ENCODE measurements at regions not wholly inside any gene's neighbourhood (a gene's known extent, or its start where the extent isn't known, plus 50 kb on each side); places are given as distances from the start of the nearest gene placed in this dataset.

GRCh38 chr20:52708137-52708536, 264.0 kb upstream of the TSHZ2 start:
- DNase-seq = no peak

GRCh38 chr20:52704553-52704952, 267.6 kb upstream of the TSHZ2 start:
- no peak for DNase-seq

GRCh38 chr20:52688345-52688744, 283.8 kb upstream of the TSHZ2 start:
- no peak for DNase-seq

- no peak for DNase-seq
These were observed 287.3 kb upstream of the TSHZ2 start for GRCh38 chr20:52684905-52685304.

- no peak for DNase-seq
These were observed 288.0 kb upstream of the TSHZ2 start for GRCh38 chr20:52684176-52684575.

DNA sequence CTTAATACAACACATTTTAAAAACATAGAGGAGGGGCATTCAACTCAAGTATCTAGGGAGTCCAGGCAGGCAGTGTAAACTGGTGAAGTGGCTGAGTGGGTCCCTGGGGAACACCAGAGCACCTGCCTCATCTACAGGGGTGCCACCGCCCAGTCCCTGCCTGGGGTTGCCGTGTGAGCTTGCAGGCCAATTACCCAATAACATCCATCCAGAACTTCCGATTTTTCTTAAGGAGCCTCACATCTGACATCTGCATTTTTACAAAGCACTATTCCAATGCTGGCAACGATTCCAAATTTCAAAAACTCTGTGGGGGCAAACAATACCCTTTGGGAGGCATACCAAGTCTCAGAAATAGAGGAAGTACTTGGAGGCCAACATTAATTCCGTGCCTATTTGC, 288.4 kb upstream of the TSHZ2 start:
- DNase-seq = no peak

- no peak for DNase-seq
These were observed 289.9 kb upstream of the TSHZ2 start for GRCh38 chr20:52682237-52682636.

DNA sequence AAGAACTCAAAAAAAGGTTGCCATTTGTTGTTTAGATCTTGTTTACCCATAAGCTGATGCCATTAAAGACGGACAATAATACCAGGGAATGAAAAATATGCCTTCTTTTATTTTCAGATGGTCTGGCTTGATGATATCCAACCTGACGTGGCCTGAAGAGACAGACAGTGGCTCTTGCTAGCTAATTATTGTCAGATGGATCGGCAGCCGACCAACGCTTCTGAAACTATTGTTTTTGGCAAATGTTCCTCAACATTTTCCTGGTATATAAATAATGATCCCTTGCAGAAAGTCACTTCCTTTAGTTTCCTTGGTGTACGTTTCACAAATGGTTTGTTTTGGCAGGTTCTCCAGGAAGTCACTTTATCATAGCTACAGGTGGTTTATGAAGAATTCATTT, 290.9 kb upstream of the TSHZ2 start:
- DNase-seq = no peak

DNA sequence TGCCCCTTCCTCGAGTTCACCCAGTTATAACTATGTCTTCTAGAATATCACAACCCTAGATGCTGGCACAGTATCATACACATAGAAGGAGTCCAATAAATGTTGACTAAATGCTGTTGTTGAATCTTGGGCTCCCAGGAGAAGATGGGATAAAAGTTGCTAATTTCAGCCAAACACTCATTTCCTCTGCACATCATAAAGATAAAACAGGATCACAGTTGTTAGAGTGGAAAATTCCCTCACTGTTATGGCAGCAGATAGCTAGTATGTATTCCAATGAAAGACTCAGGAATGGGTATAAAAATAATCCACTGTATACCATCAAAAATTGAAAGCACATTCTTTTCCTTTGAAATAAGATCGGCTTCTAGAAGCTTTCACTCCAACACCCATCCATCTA, 294.9 kb upstream of the TSHZ2 start:
- DNase-seq = no peak

- no peak for DNase-seq
These were observed 295.7 kb upstream of the TSHZ2 start for GRCh38 chr20:52676283-52676995.

GRCh38 chr20:52675375-52675774, 296.8 kb upstream of the TSHZ2 start:
- DNase-seq = no peak

DNA sequence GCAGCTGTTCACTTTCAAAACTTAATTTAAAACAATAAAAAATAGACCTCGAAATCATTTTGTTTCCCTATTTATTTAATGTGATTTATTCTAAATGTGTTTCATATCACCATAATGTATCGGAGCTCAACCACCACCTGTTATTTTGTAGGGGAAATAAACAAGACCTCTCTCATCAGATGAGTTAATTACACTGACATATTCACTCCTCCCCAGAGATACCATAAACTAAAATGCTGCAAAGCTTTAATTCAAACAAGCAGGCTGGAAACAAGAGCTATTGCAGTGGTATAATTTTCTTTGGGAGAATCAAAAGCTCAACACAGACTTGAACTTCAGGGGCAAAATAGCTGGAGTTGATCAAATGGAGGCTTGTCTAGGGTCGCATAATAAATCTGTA, 303.5 kb upstream of the TSHZ2 start:
- no peak for DNase-seq

- no peak for DNase-seq
These were observed 304.8 kb upstream of the TSHZ2 start for GRCh38 chr20:52667358-52667757.

GRCh38 chr20:52665441-52665840, 306.7 kb upstream of the TSHZ2 start:
- no peak for DNase-seq

- no peak for DNase-seq
These were observed 316.8 kb upstream of the TSHZ2 start for GRCh38 chr20:52655395-52655794.

DNA sequence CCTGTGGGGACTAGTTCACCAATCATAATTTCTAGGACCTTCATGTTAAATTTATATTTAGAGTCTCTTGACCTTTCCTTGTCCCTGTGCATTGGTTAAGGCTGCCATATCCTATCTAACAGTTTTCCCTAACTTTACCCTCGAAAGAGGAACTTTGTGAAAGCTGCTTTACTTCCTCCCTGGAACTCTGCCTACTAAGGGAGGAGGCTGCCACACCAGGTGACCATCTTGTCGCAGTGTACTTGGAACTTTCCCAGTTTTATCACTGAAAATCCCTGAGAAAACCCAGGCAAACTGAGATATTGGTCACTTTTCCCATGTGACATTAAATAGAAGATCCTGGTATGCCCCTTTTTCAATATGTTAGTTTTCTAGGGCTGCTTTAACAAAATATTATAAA, 317.6 kb upstream of the TSHZ2 start:
- DNase-seq = no peak

DNA sequence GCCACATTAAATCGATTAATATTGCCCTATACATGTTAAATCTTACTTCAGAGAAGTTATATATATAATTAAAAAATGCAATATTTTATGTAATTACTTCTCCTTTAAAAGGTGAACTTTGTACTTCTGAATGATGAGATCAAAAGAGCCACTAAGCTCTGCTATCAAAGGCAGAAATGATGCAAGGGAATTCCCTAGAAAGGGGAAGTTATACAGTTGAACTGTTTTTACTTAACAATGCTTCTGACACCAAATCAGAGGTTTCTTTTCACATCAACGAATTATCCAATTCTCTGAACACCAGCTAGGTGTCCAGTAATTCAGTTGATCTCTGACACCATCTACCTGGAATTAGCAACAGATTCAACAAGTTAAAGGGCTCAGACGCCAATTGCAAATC, 319.9 kb upstream of the TSHZ2 start:
- no peak for DNase-seq

GRCh38 chr20:52649727-52650126, 322.4 kb upstream of the TSHZ2 start:
- DNase-seq = no peak

DNA sequence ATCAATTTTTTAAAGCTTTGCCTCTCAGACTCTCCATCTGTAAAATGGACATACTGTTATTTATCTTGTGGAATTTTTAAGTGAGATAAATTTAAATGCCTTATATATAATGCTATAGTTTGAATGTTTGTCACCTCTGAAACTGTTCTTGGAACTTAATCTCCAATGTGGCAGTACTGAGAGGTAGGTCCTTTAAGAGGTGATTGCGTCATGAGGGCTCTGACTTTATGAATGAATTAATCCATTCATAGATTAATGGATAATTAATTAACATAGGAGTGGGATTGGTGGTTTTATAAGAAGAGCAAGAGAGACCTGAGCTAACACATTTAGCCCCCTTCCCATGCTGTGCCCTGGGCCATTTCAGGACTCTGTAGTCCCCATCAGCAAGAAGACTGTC, 326.3 kb upstream of the TSHZ2 start:
- DNase-seq = no peak

GRCh38 chr20:52643034-52643433, 329.1 kb upstream of the TSHZ2 start:
- no peak for DNase-seq

- no peak for DNase-seq
These were observed 335.0 kb upstream of the TSHZ2 start for GRCh38 chr20:52637201-52637600.

GRCh38 chr20:52631469-52631868, 340.7 kb upstream of the TSHZ2 start:
- DNase-seq = no peak

GRCh38 chr20:52630138-52630537, 342.0 kb upstream of the TSHZ2 start:
- no peak for DNase-seq

DNA sequence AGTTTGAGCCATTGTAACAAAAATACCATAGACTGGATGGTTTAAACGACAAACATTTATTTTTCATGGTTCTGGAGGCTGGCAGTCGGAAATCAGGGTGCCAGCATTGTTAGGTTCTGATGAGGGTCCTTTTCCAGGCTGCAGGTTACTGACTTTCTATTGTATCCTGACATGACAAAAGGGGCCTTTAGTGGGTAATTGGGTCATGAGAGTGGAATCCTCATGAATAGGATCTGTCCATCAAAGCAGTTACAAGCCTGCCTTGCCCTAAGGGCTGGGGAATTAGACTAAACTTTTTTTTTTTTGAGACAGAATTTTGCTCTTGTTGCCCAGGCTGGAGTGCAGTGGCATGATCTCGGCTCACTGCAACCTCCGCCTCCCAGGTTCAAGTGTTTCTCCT, 347.9 kb upstream of the TSHZ2 start:
- DNase-seq = no peak

- DNase-seq = no peak
These were observed 350.1 kb upstream of the TSHZ2 start for GRCh38 chr20:52622081-52622480.

DNA sequence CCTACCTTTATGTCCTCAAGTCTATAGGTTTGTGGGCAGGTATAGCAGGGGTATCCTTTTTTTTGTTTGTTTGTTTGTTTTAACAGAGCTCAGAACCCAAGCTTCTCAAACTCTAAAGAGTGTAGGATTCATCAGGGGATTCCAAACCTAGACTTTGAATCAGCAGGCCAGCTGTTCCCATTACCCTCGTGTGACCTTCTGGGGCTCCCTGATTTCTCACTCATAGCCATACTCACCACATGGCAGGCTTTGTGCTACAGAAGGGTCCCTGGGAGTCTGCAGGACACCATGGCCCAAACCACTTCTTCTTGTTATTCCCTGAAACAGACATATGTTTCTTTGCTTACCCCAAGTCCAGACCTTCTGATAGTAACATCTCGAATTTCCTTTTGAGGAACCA, 350.8 kb upstream of the TSHZ2 start:
- no peak for DNase-seq

All from activated T-cell treated with anti-CD3 and anti-CD28 coated beads, Interleukin-2, amount 50 U/mL, for 1 hour (primary cell).